ENCODE measurements at regions not wholly inside any gene's neighbourhood (a gene's known extent, or its start where the extent isn't known, plus 50 kb on each side); places are given as distances from the start of the nearest gene placed in this dataset.

DNA sequence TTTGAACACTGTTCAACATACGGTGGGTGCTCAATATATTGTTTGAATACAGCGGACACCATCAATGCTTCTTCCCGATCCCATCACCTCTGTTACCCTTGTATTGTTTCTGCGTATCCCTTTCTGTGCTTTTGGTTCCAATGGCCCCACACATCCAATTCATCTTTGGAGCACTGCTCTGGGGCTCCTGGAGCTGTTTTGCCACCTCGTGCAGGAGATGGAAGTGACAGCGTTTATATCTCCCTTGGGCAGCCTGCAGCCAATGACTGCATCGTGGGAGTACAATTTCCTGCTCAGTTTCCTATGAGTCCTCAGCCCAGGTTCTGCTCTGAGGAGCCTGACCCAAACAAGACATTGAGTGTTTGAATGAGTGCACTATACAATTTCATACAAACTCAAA is 50.2 kb upstream of the PIK3CG start:
- H3K9me3 ChIP-seq (ENCODE audit: control insufficient read depth in 2 of 2, low read length in 2 of 2): no peaks in the 10 kb centered on the region
- no peak for ATAC-seq (ENCODE audit: low read depth in 2 of 2)
- H3K4me1 ChIP-seq (ENCODE audit: control insufficient read depth, insufficient read depth, low read length, poor library complexity, severe bottlenecking): no peaks in the 10 kb centered on the region
- H3K27ac ChIP-seq (ENCODE audit: insufficient read depth, low read length, poor library complexity, severe bottlenecking): no peak overlapping the region
- H3K4me1 Mint-ChIP-seq: peaks cover 0 to 3% (median 1%) of the 10 kb centered on the region in 4 donors
- no peak for DNase-seq
- no peaks in the 10 kb centered on the region for H3K36me3 ChIP-seq (ENCODE audit: control insufficient read depth, insufficient read depth, low read length)
- H3K9me3 Mint-ChIP-seq: peaks cover 0 to 1% (median 0%) of the 10 kb centered on the region in 7 donors
- H3K4me3 Mint-ChIP-seq: no peak overlapping the region
- H3K27me3 Mint-ChIP-seq: peaks cover 8% of the 10 kb centered on the region
- peak overlapping the region in 1 of 3 donors; percentile 62 for H3K27ac Mint-ChIP-seq
- H3K36me3 Mint-ChIP-seq: no peaks in the 10 kb centered on the region
- no peak overlapping the region for H3K4me3 ChIP-seq (ENCODE audit: low read depth, low read length)
- H3K27me3 ChIP-seq (ENCODE audit: control insufficient read depth, insufficient read depth, low read length): no peaks in the 10 kb centered on the region

All from CD4-positive, CD25-positive, alpha-beta regulatory T cell (primary cell).